ENCODE measurements at regions not wholly inside any gene's neighbourhood (a gene's known extent, or its start where the extent isn't known, plus 50 kb on each side); places are given as distances from the start of the nearest gene placed in this dataset.

DNA sequence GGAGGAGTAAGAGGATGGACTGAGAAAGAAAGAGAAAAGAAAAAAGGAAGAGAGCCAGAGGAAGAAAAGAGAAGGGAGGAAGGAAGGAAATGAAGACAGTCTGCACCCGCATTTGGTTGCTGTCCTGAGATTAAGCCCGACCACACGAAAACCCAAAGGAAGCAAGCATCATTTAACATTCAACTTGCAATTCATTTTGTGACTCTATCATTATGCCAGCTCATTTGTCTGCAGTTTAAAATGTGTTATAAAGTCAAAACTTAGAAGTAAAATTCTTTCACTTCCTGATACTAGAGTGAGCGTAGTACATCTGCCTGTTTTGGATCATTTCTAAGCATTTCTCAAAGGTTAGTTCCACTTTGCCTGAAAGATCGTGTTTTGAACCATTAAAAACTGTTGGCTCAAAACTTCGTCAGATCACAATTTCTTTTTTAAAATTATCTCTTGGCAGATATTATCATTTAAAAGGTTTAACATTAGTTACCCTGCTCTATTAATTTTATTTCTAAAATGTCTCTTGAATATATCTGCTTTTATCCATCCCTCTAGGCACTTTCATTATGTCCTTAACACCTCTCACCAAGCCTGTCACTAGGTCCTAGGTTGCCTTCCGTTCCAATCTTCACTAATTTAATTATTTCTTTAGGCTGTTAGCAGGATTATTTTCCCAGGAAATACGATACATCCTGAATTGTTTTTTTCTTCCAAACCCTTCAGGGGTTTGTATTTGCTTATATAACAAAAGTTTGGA lies 240.9 kb downstream of the TLE4 start (continued):
- TF ChIP-seq SMC3 (IDR thresholded peaks at IDR 0.05; ENCODE audit: borderline replicate concordance, low read length) (no peak), ZZZ3 (IDR thresholded peaks at IDR 0.05; ENCODE audit: control insufficient read depth, insufficient read length, low read depth) (no peak), GABPA (IDR thresholded peaks at IDR 0.05; ENCODE audit: low read depth) (no peak), HCFC1 (IDR thresholded peaks at IDR 0.05; ENCODE audit: low read length) (no peak), SIX5 (IDR thresholded peaks at IDR 0.05; ENCODE audit: low read depth, low read length, severe bottlenecking) (no peak), RUNX3 (IDR thresholded peaks at IDR 0.05; ENCODE audit: low read length) (peak; percentile 92), STAT1 (conservative IDR thresholded peaks at IDR 0.05) (no peak), SMARCA5 (IDR thresholded peaks at IDR 0.05) (no peak), KAT2A (conservative IDR thresholded peaks at IDR 0.05; ENCODE audit: control insufficient read depth, low read depth, low read length) (no peak), NR2C1 (IDR thresholded peaks at IDR 0.05) (no peak), SREBF1 (IDR thresholded peaks at IDR 0.05; ENCODE audit: low read length) (no peak), NFYB (IDR thresholded peaks at IDR 0.05; ENCODE audit: insufficient read depth, low read depth, low read length) (no peak), FOXM1 (IDR thresholded peaks at IDR 0.05; ENCODE audit: low read depth, low read length) (0 out of 2 replicates have a peak, but pooled peaks have one; percentile 22), ZNF217 (IDR thresholded peaks at IDR 0.05) (no peak), RAD21 (IDR thresholded peaks at IDR 0.05; ENCODE audit: insufficient read depth, low read depth, low read length) (no peak), POLR2AphosphoS5 (IDR thresholded peaks at IDR 0.05; ENCODE audit: low read length) (no peak), CBX3 (IDR thresholded peaks at IDR 0.05; ENCODE audit: borderline replicate concordance, low read depth) (no peak), NFYA (IDR thresholded peaks at IDR 0.05; ENCODE audit: borderline replicate concordance, low read depth, low read length) (no peak), IRF4 (IDR thresholded peaks at IDR 0.05; ENCODE audit: low read depth, low read length) (no peak), DPF2 (IDR thresholded peaks at IDR 0.05) (no peak), NFIC (IDR thresholded peaks at IDR 0.05; ENCODE audit: low read depth, low read length) (peak; percentile 73), SRF (IDR thresholded peaks at IDR 0.05; ENCODE audit: low read depth in 2 of 2, low read length in 2 of 2) (no peak), TAF1 (IDR thresholded peaks at IDR 0.05; ENCODE audit: borderline replicate concordance, low read depth, low read length) (no peak)
- TF ChIP-seq, protein P1, sequence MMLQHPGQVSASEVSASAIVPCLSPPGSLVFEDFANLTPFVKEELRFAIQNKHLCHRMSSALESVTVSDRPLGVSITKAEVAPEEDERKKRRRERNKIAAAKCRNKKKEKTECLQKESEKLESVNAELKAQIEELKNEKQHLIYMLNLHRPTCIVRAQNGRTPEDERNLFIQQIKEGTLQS (IDR thresholded peaks at IDR 0.05; ENCODE audit: borderline replicate concordance, extremely low read depth, low read depth, low read length), result no peak
- TF ChIP-seq, protein P2, sequence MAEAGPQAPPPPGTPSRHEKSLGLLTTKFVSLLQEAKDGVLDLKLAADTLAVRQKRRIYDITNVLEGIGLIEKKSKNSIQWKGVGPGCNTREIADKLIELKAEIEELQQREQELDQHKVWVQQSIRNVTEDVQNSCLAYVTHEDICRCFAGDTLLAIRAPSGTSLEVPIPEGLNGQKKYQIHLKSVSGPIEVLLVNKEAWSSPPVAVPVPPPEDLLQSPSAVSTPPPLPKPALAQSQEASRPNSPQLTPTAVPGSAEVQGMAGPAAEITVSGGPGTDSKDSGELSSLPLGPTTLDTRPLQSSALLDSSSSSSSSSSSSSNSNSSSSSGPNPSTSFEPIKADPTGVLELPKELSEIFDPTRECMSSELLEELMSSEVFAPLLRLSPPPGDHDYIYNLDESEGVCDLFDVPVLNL (IDR thresholded peaks at IDR 0.05; ENCODE audit: low read depth, low read length), result no peak
- TF ChIP-seq, protein P3, sequence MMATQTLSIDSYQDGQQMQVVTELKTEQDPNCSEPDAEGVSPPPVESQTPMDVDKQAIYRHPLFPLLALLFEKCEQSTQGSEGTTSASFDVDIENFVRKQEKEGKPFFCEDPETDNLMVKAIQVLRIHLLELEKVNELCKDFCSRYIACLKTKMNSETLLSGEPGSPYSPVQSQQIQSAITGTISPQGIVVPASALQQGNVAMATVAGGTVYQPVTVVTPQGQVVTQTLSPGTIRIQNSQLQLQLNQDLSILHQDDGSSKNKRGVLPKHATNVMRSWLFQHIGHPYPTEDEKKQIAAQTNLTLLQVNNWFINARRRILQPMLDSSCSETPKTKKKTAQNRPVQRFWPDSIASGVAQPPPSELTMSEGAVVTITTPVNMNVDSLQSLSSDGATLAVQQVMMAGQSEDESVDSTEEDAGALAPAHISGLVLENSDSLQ (IDR thresholded peaks at IDR 0.05), result no peak

All from GM12878 (cell line).